ENCODE measurements at regions not wholly inside any gene's neighbourhood (a gene's known extent, or its start where the extent isn't known, plus 50 kb on each side); places are given as distances from the start of the nearest gene placed in this dataset.

DNA sequence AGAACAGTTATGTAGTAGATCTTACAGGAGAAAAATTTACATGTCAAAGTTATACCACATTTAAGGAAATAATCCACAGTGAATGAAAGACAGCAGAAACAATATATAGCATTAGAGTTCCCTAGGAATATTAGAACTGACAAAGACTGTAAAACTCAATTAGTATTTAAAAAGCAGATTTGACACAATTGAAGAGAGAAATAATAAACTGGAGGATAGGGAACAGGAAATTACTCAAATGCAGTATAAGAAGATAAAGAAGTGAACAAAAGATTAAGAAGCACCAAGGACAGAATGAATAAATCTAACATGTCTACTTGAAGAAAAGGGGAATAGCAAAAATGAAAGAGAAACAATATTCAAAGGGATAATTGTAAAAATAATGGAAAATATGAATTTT is 132.6 kb upstream of the CHRNA7 start:
- Mint-ChIP-seq H3K36me3 (ENCODE audit: low read depth) (peaks cover 3% of the 10 kb centered on the region), H3K27ac (ENCODE audit: unreplicated experiment) (no peak overlapping the region), H3K27me3 (ENCODE audit: low read depth) (peaks cover 3% of the 10 kb centered on the region), H3K4me1 (no peaks in the 10 kb centered on the region), H3K4me3 (no peak overlapping the region), H3K9me3 (peaks cover 11% of the 10 kb centered on the region)
- no peak for DNase-seq (ENCODE audit: low read depth, low spot score)
- TF ChIP-seq, protein P1, sequence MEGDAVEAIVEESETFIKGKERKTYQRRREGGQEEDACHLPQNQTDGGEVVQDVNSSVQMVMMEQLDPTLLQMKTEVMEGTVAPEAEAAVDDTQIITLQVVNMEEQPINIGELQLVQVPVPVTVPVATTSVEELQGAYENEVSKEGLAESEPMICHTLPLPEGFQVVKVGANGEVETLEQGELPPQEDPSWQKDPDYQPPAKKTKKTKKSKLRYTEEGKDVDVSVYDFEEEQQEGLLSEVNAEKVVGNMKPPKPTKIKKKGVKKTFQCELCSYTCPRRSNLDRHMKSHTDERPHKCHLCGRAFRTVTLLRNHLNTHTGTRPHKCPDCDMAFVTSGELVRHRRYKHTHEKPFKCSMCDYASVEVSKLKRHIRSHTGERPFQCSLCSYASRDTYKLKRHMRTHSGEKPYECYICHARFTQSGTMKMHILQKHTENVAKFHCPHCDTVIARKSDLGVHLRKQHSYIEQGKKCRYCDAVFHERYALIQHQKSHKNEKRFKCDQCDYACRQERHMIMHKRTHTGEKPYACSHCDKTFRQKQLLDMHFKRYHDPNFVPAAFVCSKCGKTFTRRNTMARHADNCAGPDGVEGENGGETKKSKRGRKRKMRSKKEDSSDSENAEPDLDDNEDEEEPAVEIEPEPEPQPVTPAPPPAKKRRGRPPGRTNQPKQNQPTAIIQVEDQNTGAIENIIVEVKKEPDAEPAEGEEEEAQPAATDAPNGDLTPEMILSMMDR (conservative IDR thresholded peaks at IDR 0.05), result no peak

DNA sequence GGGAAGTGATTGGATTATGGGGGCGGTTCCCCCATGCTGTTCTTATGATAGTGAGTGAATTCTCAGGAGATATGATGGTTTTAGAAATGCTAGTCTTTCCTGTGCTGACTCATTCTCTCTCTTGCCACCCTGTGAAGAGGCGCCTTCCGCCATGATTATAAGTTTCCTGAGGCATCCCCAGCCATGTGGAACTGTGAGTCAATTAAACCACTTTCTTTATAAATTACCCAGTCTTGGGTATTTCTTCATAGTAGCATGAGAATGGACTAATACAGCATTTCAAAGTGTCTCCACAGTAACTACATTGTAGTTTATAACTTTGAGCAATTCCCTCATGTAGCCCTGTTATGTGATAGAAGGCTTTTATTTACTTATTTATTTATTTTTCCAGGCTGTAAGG is 128.8 kb upstream of the CHRNA7 start:
- H3K27ac Mint-ChIP-seq (ENCODE audit: unreplicated experiment), result no peak overlapping the region
- no peaks in the 10 kb centered on the region for H3K27me3 Mint-ChIP-seq (ENCODE audit: low read depth)
- peaks cover 3% of the 10 kb centered on the region for H3K36me3 Mint-ChIP-seq (ENCODE audit: low read depth)
- TF ChIP-seq, protein P1 (conservative IDR thresholded peaks at IDR 0.05), result no peak
- no peak overlapping the region for H3K4me3 Mint-ChIP-seq
- no peak for DNase-seq (ENCODE audit: low read depth, low spot score)
- H3K4me1 Mint-ChIP-seq, result no peaks in the 10 kb centered on the region
- peaks cover 9% of the 10 kb centered on the region for H3K9me3 Mint-ChIP-seq

DNA sequence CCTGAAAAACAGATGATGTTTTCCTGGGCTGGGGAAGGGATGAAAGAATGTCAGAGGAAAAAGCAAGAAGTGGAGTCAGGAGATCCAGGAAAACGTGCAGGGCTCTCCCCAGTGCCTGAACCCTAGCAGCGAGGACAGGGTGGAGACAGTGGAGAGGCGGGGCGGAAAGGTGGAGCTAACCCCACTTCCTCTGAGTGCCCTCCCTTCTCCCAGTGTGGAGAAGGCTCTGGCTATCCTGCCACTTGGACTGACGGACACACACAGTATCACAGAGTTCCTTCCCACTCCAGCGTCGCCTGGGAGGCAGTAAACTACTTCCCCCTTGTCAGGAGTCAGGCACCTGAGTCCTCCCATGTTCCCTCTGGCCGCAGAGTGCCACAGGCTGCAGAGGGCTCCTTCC is 125.3 kb upstream of the CHRNA7 start:
- H3K27me3 Mint-ChIP-seq (ENCODE audit: low read depth), result no peaks in the 10 kb centered on the region
- no peak overlapping the region for H3K4me3 Mint-ChIP-seq
- H3K9me3 Mint-ChIP-seq, result peaks cover 5% of the 10 kb centered on the region
- no peaks in the 10 kb centered on the region for H3K36me3 Mint-ChIP-seq (ENCODE audit: low read depth)
- H3K4me1 Mint-ChIP-seq, result no peaks in the 10 kb centered on the region
- no peak for DNase-seq (ENCODE audit: low read depth, low spot score)
- TF ChIP-seq, protein P1 (conservative IDR thresholded peaks at IDR 0.05), result no peak
- H3K27ac Mint-ChIP-seq (ENCODE audit: unreplicated experiment), result no peak overlapping the region

DNA sequence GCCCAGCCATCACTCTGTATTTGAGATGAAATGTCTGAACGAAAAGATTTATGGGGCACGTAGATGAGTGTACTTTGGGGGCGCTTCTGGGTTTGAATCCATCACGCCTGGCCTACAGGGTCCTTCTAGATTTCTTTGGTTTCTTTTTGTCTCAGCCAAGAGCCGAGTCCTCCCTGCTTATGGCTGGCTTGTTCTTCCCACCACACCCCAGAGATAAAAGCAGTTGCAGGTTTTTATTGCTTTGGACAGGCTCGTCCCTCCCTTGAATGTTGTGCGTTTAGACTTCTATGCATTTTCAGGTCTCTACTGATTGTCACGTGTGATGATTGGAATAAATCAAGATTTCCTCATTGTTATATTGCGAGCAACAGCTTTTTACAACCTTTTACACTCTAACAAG is 104.8 kb upstream of the CHRNA7 start:
- H3K36me3 Mint-ChIP-seq (ENCODE audit: low read depth), result peaks cover 7% of the 10 kb centered on the region
- no peak overlapping the region for H3K4me3 Mint-ChIP-seq
- TF ChIP-seq, protein P1 (conservative IDR thresholded peaks at IDR 0.05), result no peak
- DNase-seq (ENCODE audit: low read depth, low spot score), result no peak
- H3K27me3 Mint-ChIP-seq (ENCODE audit: low read depth), result peaks cover 18% of the 10 kb centered on the region
- no peaks in the 10 kb centered on the region for H3K4me1 Mint-ChIP-seq
- H3K9me3 Mint-ChIP-seq, result peaks cover 20% of the 10 kb centered on the region
- H3K27ac Mint-ChIP-seq (ENCODE audit: unreplicated experiment), result no peak overlapping the region

DNA sequence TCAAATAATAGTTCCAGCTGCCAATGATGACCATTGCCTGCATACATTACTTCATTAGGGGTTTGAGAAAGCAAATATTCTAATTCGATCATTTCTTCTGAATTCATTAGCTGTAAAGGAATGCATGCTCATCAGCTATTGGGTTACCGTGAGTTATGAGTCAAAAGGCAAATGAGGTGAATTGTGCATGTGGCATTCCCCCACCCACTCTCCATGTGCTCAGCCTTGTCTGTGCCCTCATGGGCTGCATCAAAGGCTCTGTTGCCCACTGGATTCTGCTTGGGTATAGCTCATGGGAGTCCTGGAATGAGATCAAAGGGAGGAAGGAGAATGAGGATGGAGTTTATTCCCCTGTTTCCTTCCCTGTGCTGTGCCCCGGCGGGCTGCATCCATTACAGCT is 99.3 kb upstream of the CHRNA7 start:
- TF ChIP-seq, protein P1 (conservative IDR thresholded peaks at IDR 0.05), result no peak
- peaks cover 8% of the 10 kb centered on the region for H3K9me3 Mint-ChIP-seq
- no peak overlapping the region for H3K27ac Mint-ChIP-seq (ENCODE audit: unreplicated experiment)
- peaks cover 2% of the 10 kb centered on the region for H3K27me3 Mint-ChIP-seq (ENCODE audit: low read depth)
- no peak overlapping the region for H3K4me3 Mint-ChIP-seq
- DNase-seq (ENCODE audit: low read depth, low spot score), result no peak
- H3K4me1 Mint-ChIP-seq, result no peaks in the 10 kb centered on the region
- H3K36me3 Mint-ChIP-seq (ENCODE audit: low read depth), result no peaks in the 10 kb centered on the region

DNA sequence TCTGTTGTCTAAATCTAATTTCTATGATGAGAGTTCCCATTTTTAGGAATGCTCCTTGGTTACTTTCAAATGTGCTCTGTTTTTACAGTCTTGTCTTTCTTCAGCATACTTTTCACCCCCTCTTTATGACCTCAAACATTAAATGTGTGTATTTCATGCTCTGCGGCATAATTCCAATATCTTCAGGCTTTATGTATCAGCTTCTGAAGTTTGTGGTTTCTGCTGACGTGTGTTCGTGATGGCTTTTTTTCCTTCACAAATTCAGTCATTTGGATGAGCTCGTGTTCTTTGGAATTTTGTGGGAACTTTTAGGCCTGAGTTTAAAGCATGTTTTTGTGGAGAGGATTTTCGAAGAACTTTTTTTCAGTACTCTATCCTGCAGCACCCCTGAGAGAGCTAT is 97.7 kb upstream of the CHRNA7 start:
- no peak overlapping the region for H3K4me3 Mint-ChIP-seq
- H3K9me3 Mint-ChIP-seq, result peaks cover 6% of the 10 kb centered on the region
- H3K27me3 Mint-ChIP-seq (ENCODE audit: low read depth), result peaks cover 2% of the 10 kb centered on the region
- no peak for DNase-seq (ENCODE audit: low read depth, low spot score)
- no peak overlapping the region for H3K27ac Mint-ChIP-seq (ENCODE audit: unreplicated experiment)
- TF ChIP-seq, protein P1 (conservative IDR thresholded peaks at IDR 0.05), result no peak
- no peaks in the 10 kb centered on the region for H3K36me3 Mint-ChIP-seq (ENCODE audit: low read depth)
- H3K4me1 Mint-ChIP-seq, result no peaks in the 10 kb centered on the region

Data from neural crest cell (in vitro differentiated cells).